ENCODE measurements at regions not wholly inside any gene's neighbourhood (a gene's known extent, or its start where the extent isn't known, plus 50 kb on each side); places are given as distances from the start of the nearest gene placed in this dataset.

DNA sequence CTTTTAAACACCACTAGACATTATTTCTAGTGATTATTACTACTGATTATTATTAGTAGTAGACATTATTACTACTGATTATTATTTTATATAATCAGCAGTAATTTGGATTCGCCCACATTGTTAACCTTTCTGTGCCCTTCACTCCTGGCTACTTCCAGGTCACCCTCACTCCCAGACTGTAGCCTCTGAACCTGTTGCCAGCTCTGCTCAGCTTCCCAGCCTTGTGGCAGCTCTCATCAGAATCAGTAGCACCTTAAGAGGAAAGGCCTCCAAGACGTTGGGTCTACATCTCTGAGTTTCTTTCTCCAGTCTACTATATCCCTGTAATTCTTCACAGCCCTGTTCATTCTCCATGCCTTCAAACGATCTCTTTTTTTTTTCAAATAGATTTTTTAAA, 137.0 kb downstream of the KATNIP start:
- no peak for DNase-seq
- H3K4me1 ChIP-seq = no peaks in the 10 kb centered on the region
- intact Hi-C loops (cut with DNase I) = loop anchor here in 1 of 3 donors (10.0 kb wide), 1 partner anchor 378 kb away; the partner anchor contains the start of gene GSG1L
- no peak overlapping the region for H3K4me3 ChIP-seq
- H3K9me3 ChIP-seq = no peaks in the 10 kb centered on the region
- no peak for FAIRE-seq
- TF ChIP-seq, protein P1, sequence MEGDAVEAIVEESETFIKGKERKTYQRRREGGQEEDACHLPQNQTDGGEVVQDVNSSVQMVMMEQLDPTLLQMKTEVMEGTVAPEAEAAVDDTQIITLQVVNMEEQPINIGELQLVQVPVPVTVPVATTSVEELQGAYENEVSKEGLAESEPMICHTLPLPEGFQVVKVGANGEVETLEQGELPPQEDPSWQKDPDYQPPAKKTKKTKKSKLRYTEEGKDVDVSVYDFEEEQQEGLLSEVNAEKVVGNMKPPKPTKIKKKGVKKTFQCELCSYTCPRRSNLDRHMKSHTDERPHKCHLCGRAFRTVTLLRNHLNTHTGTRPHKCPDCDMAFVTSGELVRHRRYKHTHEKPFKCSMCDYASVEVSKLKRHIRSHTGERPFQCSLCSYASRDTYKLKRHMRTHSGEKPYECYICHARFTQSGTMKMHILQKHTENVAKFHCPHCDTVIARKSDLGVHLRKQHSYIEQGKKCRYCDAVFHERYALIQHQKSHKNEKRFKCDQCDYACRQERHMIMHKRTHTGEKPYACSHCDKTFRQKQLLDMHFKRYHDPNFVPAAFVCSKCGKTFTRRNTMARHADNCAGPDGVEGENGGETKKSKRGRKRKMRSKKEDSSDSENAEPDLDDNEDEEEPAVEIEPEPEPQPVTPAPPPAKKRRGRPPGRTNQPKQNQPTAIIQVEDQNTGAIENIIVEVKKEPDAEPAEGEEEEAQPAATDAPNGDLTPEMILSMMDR (IDR thresholded peaks at IDR 0.05) = no peak
- no peak for ATAC-seq
- H3K27me3 ChIP-seq = no peaks in the 10 kb centered on the region
- peaks cover 0 to 4% (median 0%) of the 10 kb centered on the region in 3 donors for H3K36me3 ChIP-seq
- 68 to 80% methylated on average over 3 of the region's 3 CpGs for WGBS, 2 donors
- H3K27ac ChIP-seq = no peak overlapping the region

DNA sequence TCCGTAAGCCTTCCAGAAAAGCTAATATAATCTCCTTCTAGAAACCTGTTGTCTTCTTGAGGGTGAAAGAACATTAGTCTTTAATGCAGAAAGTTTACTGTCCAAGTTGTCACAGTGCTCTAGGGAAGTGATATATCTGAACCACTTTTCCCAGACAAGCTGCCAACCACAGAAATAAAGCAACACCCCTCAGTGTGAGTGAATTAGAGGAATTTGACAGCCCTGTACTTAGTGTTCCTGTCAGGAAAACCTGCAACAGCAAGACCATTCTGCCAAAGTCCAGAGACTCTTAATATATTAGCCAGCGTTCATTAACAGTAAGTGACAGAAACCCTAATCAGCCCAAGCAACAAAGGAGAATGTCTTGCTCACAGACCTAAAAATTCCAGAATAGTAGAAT, 137.7 kb downstream of the KATNIP start:
- TF ChIP-seq, protein P1 (IDR thresholded peaks at IDR 0.05) = no peak
- 92 to 93% methylated on average over 2 of the region's 2 CpGs for WGBS, 2 donors
- H3K27ac ChIP-seq = no peak overlapping the region
- H3K36me3 ChIP-seq = peaks cover 0 to 4% (median 0%) of the 10 kb centered on the region in 3 donors
- ATAC-seq = no peak
- no peak for FAIRE-seq
- intact Hi-C loops (cut with DNase I) = loop anchor here in 1 of 3 donors (10.0 kb wide), 1 partner anchor 377 kb away; the partner anchor contains the start of gene GSG1L
- DNase-seq = no peak
- no peak overlapping the region for H3K4me3 ChIP-seq
- no peaks in the 10 kb centered on the region for H3K9me3 ChIP-seq
- H3K27me3 ChIP-seq = no peaks in the 10 kb centered on the region
- no peaks in the 10 kb centered on the region for H3K4me1 ChIP-seq

DNA sequence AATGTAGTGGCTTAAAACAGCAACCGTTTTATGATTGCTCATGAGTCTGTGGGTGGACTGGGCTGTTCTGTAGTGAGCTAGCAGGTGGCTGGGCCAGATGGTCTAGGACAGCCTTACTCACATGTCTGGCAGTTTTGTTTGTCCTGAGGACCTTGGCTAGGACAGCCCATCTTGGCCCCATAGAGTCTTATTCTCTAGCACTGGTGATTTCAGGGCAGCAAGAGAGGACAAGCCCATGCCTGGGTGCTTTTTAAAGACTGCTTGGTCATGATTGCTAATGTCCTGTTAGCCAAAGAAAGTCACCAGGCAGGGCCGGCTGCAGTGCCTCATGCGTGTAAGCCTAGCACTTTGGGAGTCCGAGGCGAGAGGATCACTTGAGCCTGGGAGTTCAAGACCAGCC, 139.8 kb downstream of the KATNIP start:
- H3K27me3 ChIP-seq = no peaks in the 10 kb centered on the region
- intact Hi-C loops (cut with DNase I) = loop anchor here in 1 of 3 donors (10.0 kb wide), 1 partner anchor 375 kb away; the partner anchor contains the start of gene GSG1L
- peaks cover 0 to 2% (median 0%) of the 10 kb centered on the region in 3 donors for H3K36me3 ChIP-seq
- no peak for ATAC-seq
- no peak for FAIRE-seq
- H3K9me3 ChIP-seq = no peaks in the 10 kb centered on the region
- 93 to 94% methylated on average over 5 of the region's 5 CpGs for whole genome bisulfite sequencing, 2 donors
- TF ChIP-seq, protein P1 (IDR thresholded peaks at IDR 0.05) = no peak
- no peak overlapping the region for H3K4me3 ChIP-seq
- no peak overlapping the region for H3K27ac ChIP-seq
- H3K4me1 ChIP-seq = no peaks in the 10 kb centered on the region
- DNase-seq = no peak

DNA sequence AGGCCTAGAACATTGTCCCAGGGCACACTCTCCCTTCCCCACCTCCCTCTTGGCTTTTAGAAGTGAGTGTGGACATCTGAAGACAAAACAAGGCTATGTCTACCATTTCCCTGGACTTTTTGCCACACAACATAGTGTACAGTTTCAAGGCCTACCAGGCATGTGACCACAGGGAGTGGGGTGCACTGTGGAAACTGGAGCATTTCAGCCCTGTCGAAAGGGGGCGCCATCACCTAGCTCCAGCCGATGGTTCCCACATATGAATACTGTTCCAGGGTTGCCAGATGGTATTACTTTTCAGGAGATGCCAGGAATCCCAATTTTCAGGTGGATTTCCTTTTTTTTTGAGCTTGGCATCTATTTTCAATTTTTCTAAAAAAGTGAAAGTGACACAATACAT, 140.7 kb downstream of the KATNIP start:
- intact Hi-C loops (cut with DNase I) = no loop called here
- Histone ChIP-seq H3K4me3 (no peak overlapping the region), H3K27ac (no peak overlapping the region), H3K4me1 (no peaks in the 10 kb centered on the region), H3K36me3 (no peaks in the 10 kb centered on the region), H3K27me3 (no peaks in the 10 kb centered on the region), H3K9me3 (no peaks in the 10 kb centered on the region)
- peak in 1 of 4 donors; percentile 62 for ATAC-seq
- WGBS, 2 donors = 55 to 59% methylated on average over 3 of the region's 3 CpGs
- no peak for DNase-seq
- TF ChIP-seq, protein P1 (IDR thresholded peaks at IDR 0.05) = peak in 1 of 4 donors; percentile 10
- no peak for FAIRE-seq

DNA sequence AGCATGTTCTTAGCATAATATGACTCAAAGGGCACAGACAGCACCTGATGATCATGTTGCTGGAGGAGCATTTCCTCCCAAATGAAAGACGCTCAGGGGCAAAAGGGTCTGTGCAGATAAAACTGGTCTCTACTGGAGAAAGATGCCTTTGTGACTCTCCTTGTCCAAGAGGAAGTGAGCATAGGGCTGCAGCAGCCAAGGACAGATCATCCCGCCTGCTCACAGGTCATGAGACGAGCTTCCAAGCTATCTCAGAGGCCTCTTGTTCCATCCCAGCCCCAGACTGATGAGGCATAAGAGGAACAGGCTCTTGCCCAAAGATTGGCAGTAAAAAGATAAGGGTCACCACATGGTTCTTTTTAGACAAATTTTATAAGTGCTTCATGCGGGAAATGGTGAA, 141.8 kb downstream of the KATNIP start:
- H3K36me3 ChIP-seq = no peaks in the 10 kb centered on the region
- DNase-seq = no peak
- H3K27me3 ChIP-seq = no peaks in the 10 kb centered on the region
- no peaks in the 10 kb centered on the region for H3K9me3 ChIP-seq
- FAIRE-seq = no peak
- H3K4me1 ChIP-seq = no peaks in the 10 kb centered on the region
- no peak overlapping the region for H3K4me3 ChIP-seq
- 94 to 95% methylated on average over 4 of the region's 4 CpGs for WGBS, 2 donors
- H3K27ac ChIP-seq = no peak overlapping the region
- ATAC-seq = no peak
- intact Hi-C loops (cut with DNase I) = no loop called here
- TF ChIP-seq, protein P1 (IDR thresholded peaks at IDR 0.05) = no peak
